Jurkat, Clone E6-1 (cell line): ENCODE measurements at regions not wholly inside any gene's neighbourhood (a gene's known extent, or its start where the extent isn't known, plus 50 kb on each side); places are given as distances from the start of the nearest gene placed in this dataset.
"Not testable (repeated sequence)": the region's sequence is repeated elsewhere in the genome, so short reads cannot be mapped to it uniquely, and the experiment has no call there.

Experiments used
- DNase-seq: peaks from one replicate; pipeline ENCODE4 v3.0.0-alpha.2; 2011; ENCODE audit warnings: low read depth, low spot score
- H3K4me3 ChIP-seq: 2 replicates; pipeline ENCODE4 v1.5.1; 2011; ENCODE audit warnings: mild to moderate bottlenecking, low read length, control low read depth, moderate library complexity

DNA sequence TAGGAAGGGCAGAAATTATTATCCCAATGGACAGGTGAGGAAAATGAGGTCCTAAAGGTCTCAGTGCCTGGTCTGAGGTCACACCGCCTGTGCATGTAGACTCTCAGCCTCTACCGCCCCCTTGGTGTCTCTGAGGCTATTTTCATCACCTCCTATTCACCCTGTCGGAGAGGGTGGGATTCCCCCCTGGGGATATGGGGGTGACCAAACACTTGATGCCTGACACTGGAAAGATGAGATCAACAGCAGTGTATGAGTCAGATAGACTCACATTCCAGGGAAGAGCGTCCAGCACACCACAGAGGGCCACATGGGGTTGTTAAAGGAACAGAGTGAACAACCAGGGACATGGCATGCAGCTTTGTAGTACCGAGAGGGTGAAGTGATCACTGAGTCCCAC is 199.7 kb downstream of the SMAD2 start:
- no peak overlapping the region for H3K4me3 ChIP-seq
- DNase-seq = no peak

DNA sequence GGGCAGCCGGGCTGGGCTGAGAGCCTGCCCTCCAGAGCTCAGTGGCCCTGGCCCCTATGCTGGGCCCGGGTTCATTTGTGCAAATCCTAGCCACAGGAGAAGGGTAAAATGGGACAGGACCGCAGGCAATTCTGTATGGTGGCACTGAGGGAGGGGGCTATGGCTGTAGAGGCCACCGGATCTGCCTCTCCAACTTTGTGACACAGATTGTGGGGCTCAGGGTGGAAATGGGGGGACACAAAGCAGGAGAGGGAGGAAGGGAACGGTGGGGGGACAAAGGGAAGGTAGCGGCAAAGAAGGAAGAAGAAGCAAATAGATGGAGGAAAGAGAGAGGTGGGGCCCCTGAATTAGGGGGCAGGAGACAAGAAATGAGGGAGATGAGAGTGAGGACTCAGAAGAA is 201.1 kb downstream of the SMAD2 start:
- no peak for DNase-seq
- no peak overlapping the region for H3K4me3 ChIP-seq

DNA sequence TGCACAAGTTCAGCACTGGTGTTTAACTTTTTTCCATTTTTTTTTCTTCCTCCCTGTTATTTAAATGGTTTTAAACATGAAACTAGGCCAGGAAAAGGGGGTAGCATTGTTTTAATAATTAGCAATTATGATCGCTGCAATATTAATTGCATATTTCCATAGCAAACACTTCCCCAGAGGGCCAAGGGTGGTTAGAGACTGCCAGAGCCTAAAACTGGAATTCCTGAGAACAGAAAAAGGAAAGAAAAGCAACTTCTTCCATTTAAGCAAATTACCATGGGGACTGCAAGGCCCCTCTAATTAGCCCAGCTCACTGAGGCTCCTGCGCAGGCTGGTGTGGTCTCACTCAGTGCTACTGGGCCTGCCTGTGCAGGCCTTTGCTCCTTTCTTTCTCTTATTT is 201.5 kb downstream of the SMAD2 start:
- no peak for DNase-seq
- no peak overlapping the region for H3K4me3 ChIP-seq

DNA sequence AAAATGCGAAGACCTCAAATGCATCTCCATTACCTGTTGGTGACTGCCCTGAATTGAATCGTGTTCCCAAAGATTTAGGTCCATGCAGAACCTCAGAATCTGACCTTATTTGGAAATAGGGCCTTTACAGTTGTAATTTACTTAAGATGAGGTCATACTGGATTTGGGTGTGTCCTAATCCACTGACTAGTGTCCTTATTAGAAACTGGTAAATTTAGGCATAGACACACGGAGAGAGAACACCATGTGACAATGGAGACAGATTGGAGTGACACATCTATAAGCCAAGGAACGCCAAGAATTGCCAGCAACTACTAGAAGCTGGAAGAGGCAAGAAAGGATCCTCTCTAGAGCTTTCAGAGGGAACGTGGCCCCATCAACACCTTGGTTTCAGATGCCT is 203.1 kb downstream of the SMAD2 start:
- no peak for DNase-seq
- no peak overlapping the region for H3K4me3 ChIP-seq

DNA sequence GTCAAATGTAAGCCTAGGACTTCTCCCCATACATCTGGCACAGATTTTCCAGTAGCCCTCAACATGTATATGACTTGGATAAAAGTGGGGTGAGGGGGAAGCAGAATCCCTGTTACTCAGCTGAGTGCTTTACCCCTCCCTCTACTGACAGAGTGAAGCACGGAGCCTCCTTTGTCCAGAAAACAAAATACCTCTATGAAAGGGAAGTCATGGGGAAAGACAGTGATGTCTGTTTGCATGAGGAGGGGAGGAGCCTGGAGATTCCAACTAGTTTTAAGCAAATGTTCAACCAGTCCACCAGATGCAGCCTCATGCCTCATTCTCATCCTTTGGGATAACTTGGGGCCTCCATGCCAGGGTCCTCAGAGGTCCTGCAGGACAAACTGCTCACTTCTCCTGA is 203.9 kb downstream of the SMAD2 start:
- no peak for DNase-seq
- no peak overlapping the region for H3K4me3 ChIP-seq

DNA sequence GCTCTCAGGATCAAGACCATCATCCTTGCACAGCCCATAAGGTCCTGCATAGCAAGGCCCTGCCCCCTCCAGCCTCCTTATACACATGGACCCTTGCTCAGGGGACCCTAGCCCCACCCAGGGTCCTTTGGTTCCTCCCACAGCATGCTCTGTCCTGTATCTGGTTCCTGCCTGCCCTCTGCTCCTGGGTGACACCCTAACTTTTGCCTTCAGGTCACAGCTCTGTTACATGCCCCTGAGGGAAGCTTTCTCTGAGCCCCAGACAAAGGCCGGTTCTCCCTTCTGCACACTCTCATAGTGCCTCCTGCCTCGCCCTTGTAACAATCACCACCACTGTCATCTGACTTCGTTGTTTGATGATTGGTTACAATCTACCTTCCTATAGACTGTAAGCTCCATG is 204.8 kb downstream of the SMAD2 start:
- no peak for DNase-seq
- no peak overlapping the region for H3K4me3 ChIP-seq

DNA sequence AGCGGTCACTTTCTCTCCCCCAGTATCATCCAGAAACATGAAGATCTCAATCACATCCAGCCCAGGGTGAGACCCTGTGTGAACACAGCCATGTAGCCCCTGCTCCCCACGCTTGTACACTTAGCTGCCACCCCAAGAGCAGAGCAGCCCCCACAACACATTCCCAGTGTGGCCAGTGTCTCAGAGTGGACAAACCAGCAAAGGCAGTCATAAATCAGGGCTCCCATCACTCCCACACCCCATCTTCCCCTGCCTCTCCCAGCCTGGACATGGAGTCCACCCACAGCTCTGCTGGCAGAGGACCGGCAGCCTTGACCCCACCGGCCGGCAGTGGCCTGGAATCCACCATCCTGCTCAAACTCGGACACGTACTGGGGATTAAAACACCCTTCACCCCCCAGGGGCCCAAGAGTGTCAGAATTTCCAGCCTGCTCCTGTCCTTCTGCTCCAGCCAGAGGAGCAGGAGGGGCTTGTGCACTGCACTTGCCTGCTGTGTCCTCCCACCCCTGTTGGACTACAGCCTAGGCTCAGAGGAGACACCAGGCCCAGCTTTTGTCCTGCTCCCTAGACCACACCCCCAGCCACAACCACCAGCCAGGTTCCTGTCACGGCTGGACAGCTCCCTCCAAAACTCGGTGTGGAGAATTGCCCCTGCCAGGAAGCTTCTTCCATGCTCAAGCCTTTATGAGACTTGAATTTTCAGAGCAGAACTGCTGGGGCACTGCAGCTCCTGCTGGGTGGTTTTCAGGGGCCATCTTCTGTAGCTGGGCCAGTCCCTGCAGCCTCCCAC is 206.1 kb downstream of the SMAD2 start:
- no peak overlapping the region for H3K4me3 ChIP-seq
- no peak for DNase-seq

DNA sequence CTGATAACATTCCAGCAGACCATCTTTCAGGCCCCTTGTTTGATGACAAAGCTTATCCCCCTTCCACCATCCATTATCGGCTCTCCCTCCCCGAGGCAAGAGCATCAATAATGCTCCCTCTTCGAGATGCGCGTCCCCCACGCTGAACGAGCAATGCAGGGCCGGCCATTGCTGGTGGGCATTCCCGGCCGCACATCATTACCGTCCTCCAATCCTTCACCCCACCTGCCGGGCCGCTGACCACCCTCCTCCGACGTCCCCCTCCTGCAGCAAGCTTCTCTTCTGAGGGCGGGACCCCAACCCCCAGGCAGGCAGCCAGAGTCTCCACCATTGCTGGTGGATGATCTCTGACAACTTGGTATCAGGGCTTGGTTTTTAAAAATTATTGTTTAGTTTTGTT is 208.6 kb downstream of the SMAD2 start:
- DNase-seq = no peak
- H3K4me3 ChIP-seq = no peak overlapping the region

DNA sequence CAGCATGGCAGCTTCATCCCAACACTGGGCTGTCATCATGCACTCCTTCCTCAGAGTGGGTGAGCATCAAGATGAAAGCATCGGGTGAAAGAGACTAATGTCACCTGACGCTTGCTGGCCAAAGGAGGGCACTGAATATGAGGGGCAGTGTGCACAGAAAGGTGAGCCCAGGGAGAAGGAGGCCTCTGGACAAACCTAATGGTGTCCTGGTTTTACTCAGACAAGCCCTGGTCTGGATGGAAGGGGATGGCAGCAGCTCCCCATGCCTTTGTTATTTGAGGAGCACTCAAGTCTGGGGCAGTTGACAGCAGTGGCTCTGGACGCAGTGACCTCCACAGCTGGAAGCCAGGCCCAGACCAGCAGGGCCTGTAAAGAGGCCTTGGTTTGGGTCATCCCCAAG is 209.7 kb downstream of the SMAD2 start:
- no peak for DNase-seq
- no peak overlapping the region for H3K4me3 ChIP-seq

DNA sequence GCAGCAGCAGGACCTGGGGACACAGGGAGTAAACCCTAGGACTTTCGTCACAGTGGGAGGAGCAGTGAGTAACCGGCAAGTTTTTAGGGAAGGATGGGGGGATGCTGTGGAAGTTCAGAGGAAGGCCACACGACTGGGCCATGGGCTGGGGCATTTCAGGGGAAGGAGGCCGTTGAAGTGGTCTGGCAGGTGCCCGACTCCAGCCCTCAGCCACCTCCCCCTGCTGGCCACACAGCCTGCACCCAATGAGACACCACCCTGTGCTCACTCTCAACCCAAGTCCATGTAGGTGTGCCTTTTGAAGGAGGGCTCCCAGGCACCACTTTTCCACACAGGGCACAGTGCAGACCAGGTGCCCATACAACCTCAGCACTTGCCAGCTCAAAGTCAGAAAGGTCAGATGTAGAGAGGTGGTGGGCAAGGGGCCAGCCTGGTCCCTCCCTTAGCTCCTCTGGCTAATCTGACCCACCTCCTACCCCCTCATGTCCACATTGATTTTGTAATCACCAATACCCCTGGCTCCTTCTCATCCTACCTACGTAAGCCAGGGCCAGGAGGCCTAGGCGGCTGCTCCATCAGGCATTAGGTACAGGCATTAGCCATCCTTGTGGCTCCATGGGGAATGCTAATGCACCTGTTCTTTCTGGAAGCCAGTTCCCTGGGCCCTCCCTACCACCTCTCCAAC is 211.2 kb downstream of the SMAD2 start:
- no peak overlapping the region for H3K4me3 ChIP-seq
- no peak for DNase-seq

DNA sequence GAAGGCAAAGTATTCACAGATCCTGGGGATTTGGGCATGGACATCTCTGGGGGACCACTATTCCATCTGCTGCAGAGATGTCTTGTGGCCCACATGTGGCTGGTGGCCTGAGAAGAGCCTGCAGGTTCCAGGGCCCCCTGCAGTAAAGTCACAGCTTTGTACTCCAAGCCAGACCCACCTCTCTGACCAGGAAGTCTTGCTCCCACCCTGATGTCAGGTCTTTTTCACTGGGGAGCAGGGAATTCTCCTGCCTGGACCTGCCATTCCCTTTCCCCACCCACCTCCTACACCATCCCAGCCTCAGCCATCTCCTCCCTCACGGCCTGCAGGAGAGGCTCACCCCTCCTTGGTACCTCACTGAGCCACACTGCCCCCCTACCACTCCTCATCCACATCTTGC is 211.8 kb downstream of the SMAD2 start:
- H3K4me3 ChIP-seq = no peak overlapping the region
- no peak for DNase-seq

DNA sequence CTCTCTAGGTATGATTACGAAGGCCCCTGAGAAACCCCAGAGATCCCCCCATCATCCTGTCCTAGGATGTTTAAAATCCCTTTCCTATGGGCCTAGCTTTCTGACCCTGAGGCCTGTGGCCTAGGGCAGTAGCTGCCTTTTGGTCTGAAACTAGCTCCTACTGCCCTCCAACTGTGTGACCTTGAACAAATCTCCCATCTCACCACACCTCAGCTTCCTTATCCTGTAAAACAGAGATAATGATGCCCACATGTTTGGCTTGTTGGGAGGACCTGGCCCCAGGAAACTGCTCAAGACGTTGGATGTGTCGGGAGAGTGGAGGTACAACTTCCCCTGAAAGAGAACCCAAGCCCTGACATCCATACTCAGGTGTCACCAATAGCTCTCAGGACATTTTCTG is 213.2 kb downstream of the SMAD2 start:
- no peak for DNase-seq
- H3K4me3 ChIP-seq = no peak overlapping the region

DNA sequence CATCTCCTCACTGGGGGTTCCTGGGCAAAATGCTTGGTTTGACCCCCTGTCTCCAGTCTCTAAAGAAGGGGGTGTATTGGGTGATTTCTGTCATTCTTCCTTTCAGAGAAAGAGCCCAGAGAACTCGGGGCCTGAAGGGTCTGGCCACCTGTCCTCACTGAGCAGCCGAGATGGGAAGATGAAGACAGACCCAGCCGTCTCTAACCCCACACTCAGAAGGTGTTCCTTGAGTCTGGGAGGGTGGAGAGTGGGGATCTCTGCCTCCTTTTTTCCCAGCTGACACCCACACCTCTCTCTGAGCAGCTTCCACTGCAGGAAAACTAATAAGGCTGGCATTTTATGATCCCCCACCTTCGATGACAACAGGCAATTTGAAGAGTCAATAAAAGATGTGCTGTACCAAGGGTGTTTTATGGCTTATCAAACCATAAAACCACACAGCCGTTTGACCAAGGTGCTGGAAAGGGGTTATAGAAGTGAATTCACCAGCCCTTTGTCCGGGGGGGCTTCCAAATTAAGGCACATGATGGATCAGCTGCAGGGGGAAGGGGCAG is 213.8 kb downstream of the SMAD2 start:
- H3K4me3 ChIP-seq = no peak overlapping the region
- no peak for DNase-seq

DNA sequence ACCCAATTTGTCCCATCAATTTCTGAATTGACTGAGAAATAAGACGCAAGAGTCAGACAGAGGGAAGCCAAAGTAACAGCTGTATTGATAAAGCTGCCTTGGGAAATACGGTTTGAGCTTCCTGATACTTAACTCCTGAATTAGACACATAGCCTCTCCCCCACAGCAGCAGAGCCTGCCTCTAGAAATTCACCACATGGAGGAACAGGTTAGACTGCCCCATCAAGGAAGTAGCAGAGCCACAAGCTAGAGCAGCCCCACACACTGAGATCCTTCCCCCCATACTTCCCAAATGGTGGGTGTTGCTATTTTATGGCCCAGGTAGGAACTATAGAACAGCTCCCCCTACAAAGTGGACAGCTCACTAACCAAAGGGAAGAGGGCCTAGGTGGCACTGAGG is 220.0 kb downstream of the SMAD2 start:
- DNase-seq = no peak
- no peak overlapping the region for H3K4me3 ChIP-seq

DNA sequence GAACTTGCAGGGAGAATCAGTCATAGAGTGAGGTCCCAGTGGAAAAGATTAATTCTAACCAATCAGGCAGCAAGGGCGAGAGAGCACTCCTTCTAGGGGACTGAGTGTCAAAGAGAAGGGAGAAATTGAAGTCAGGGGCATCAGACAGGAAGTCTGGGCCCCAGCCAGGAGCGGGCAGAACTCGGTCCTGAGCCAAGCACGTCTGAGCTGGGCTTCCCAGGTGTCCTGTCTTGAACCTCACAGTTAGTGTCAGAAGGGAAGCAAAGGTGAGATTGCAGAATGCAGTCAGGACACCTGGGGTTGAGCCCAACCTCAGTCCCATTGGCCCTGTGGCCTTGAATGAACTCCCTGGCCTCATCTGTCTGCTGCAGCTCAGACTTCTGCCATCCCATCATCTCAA is 220.9 kb downstream of the SMAD2 start:
- no peak overlapping the region for H3K4me3 ChIP-seq
- no peak for DNase-seq

DNA sequence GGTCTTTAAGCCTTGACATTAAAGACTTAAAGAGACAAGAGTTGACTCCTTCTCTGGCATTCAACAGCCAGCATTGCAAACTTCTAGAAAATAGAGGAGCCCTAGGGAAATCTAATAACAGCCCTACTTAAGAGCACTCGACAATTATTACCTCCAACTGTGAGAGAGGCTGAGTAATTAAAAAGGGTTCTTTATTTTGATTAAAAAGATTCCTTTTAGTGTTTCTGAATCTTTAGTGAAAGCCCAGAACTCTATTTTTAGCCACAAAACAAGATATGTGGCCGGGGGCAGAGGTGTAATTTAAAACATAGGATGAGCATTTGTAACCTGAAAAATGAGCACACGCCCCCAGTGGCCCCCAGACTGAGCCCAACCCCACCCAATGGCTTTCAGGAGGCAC is 222.3 kb downstream of the SMAD2 start:
- H3K4me3 ChIP-seq = no peak overlapping the region
- DNase-seq = no peak

DNA sequence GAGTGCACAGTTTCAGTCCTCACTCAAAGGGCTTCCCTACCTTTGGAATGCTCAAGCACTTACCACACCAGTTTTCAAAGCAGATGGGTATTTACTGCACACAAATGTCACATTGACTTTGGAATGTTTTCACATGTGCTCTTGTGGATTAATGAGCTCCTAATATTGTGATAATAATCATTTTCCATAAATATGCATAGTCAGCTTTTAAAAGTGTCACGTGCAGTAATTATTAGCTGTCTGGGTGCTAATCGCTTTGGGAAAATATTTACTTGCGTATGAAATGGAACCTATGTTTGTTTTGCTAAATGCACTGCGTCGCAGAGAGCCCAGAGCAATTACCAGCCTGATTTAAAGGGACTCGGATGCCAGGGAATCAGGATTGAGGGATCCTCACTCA is 229.3 kb downstream of the SMAD2 start:
- DNase-seq = no peak

DNA sequence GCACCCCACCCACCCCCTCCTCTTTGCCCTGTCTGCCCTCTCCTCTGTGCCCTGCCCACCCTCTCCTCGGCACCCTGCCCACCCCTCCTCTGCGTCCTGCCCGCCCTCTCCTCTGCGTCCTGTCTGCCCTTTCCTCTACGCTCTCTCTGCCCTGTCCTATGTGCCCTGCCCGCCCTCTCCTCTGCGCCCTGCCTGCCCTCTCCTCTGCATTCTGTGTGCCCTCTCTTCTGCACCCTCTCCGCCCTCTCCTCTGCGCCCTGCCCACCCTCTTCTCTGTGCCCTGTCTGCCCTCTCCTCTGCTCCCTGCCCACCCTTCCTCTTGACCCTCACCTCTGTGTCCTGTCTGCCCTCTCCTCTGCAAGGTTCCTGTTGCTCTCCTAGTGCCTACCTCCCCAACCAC is 233.6 kb downstream of the SMAD2 start:
- no peak overlapping the region for H3K4me3 ChIP-seq
- no peak for DNase-seq

More for the DNA sequence above, 229.3 kb downstream of the SMAD2 start:
- H3K4me3 ChIP-seq = no peak overlapping the region

DNA sequence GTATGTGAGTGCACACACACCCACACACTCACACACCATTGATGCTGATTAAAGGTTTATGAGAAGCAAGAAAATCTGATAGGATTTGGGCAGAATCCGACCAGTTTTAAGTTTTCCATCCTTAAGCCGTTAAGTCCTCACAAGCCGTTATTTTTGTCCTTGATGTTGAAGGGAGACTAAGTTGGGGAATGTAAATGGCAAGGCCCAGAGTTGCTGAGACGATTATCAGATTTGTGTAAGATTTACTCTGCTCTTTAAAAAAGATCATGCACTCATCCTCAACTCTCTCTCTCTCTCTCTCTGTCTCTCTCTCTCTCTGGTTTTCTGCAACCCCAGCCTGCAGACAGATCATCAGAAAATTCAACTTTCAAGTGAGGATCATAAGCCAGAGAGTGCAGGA is 238.8 kb downstream of the SMAD2 start:
- DNase-seq = no peak
- H3K4me3 ChIP-seq = no peak overlapping the region

DNA sequence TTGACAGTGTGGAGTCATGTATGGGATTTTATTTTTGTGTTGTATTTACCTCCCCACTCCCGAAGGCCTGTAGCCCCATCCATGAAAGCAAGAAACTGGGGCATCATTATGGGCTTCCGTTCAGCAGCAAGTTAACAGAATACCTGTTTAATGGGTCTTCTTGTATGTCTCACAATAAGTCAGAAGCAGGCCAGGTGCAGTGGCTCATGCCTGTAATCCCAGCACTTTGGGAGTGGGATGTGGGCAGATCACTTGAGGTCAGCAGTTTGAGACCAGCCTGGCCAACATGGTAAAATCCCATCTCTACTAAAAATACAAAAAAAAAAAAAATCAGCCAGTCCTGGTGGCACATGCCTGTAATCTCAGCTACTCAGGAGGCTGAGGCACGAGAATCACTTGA is 239.7 kb downstream of the SMAD2 start:
- not testable (repeated sequence) for DNase-seq, H3K4me3 ChIP-seq

DNA sequence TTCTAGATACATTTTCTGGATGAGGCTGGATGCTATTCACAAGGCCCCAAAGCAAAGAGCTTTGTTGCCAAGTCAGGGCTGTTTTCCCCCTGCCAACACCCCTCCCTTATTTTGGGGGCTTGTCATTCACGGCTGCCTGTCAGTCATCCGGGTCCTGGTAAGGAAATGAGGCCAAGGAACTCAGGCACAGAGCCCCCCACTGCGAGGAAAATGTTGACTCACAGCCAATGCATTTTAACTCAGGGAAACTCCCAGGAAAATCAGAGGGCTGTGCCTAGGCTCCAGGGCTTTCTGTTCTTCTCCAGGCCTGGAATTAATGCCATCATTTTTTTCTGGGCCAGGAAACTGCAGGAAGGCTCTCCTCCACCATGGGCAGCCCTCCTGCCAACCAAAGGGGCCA is 241.1 kb downstream of the SMAD2 start:
- no peak overlapping the region for H3K4me3 ChIP-seq
- no peak for DNase-seq
